SH-SY5Y (cell line): ENCODE measurements at regions not wholly inside any gene's neighbourhood (a gene's known extent, or its start where the extent isn't known, plus 50 kb on each side); places are given as distances from the start of the nearest gene placed in this dataset.

Experiments used
- GATA2 ChIP-seq: IDR thresholded peaks from 2 replicates; pipeline ENCODE4 v1.6.1; 2011; ENCODE audit warnings: mild to moderate bottlenecking, low read depth, low read length
- GATA3 ChIP-seq: IDR thresholded peaks from 2 replicates; pipeline ENCODE4 v1.6.1; 2011; ENCODE audit warnings: low read depth, mild to moderate bottlenecking, low read length, moderate library complexity

- TF ChIP-seq GATA3 (no peak), GATA2 (no peak)
Observed at GRCh38 chr1:227447531-227447990, 115.8 kb upstream of the ZNF678 start.
